HUES64 (cell line): ENCODE measurements at regions not wholly inside any gene's neighbourhood (a gene's known extent, or its start where the extent isn't known, plus 50 kb on each side); places are given as distances from the start of the nearest gene placed in this dataset.

Experiments used
- H3K27ac ChIP-seq: 2 replicates; pipeline ENCODE4 v1.7.0; 2013; ENCODE audit warnings: low read depth, low read length, inconsistent platforms
- H3K27me3 ChIP-seq: 2 replicates; pipeline ENCODE4 v1.6.1; 2013; ENCODE audit warnings: mild to moderate bottlenecking, low read length; ENCODE audit not compliant: insufficient read depth
- H3K36me3 ChIP-seq: 2 replicates; pipeline ENCODE4 v1.6.1; 2013; ENCODE audit warnings: mild to moderate bottlenecking, low read length; ENCODE audit not compliant: insufficient read depth
- H3K4me1 ChIP-seq: 2 replicates; pipeline ENCODE4 v1.6.1; 2013; ENCODE audit warnings: mild to moderate bottlenecking, low read length, moderate library complexity; ENCODE audit not compliant: insufficient read depth
- H3K4me3 ChIP-seq: 2 replicates; pipeline ENCODE4 v1.5.1; 2013; ENCODE audit warnings: mild to moderate bottlenecking, low read length, moderate library complexity
- H3K9ac ChIP-seq: 2 replicates; pipeline ENCODE4 v1.6.1; 2013; ENCODE audit warnings: mild to moderate bottlenecking, low read depth, low read length
- H3K9me3 ChIP-seq: 2 replicates; pipeline ENCODE4 v1.6.1; 2013; ENCODE audit warnings: low read depth, low read length; ENCODE audit not compliant: insufficient read depth
- WGBS: fragments of 150-250, 120-280 bp; methylation state at CpG from one replicate; pipeline ENCODE4 v1.1.7; 2013; ENCODE audit warnings: missing lambda C conversion rate; 5-methylcytosine and 5-hydroxymethylcytosine counted together

- Histone ChIP-seq H3K4me3 (no peak overlapping the region), H3K9me3 (peaks cover 10% of the 10 kb centered on the region; the same call in 1 of the 2 replicates), H3K27ac (no peak overlapping the region), H3K27me3 (no peaks in the 10 kb centered on the region), H3K9ac (no peak overlapping the region), H3K4me1 (no peaks in the 10 kb centered on the region), H3K36me3 (no peaks in the 10 kb centered on the region)
- 77% methylated on average over 2 of the region's 3 CpGs for WGBS
Observed at GRCh38 chr11:122487669-122488068, 167.9 kb upstream of the UBASH3B start.

GRCh38 chr11:122486793-122487495 is 168.6 kb upstream of the UBASH3B start:
- Histone ChIP-seq H3K9me3 (peaks cover 10% of the 10 kb centered on the region; the same call in 1 of the 2 replicates), H3K27me3 (no peaks in the 10 kb centered on the region), H3K36me3 (no peaks in the 10 kb centered on the region), H3K9ac (no peak overlapping the region), H3K27ac (no peak overlapping the region), H3K4me3 (no peak overlapping the region), H3K4me1 (no peaks in the 10 kb centered on the region)
- 88% methylated on average over 5 of the region's 5 CpGs for WGBS

DNA sequence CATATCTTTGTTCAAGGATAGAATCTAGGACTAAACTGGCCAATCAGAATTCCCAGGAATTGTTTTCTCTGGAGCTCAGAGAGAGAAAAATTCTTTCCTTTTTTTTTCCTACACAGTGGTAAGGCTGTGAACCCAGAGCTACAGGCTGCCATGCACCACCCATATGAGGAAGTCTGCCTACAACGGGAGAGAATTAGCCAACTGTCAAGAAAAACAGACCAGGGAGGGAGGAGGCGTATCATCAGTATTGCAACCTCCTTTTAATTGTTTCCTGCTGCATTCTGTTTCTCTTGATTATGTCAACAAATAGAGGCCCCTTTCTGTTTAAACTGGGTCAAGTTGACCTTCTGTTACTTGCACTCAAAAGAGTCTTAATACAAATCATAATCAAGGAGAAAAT is 176.5 kb upstream of the UBASH3B start:
- Histone ChIP-seq H3K4me1 (no peaks in the 10 kb centered on the region), H3K9me3 (peaks cover 10% of the 10 kb centered on the region; the same call in 1 of the 2 replicates), H3K27ac (no peak overlapping the region), H3K4me3 (no peak overlapping the region), H3K36me3 (no peaks in the 10 kb centered on the region), H3K27me3 (no peaks in the 10 kb centered on the region), H3K9ac (no peak overlapping the region)
- WGBS, result 89% methylated on average over 2 of the region's 2 CpGs

DNA sequence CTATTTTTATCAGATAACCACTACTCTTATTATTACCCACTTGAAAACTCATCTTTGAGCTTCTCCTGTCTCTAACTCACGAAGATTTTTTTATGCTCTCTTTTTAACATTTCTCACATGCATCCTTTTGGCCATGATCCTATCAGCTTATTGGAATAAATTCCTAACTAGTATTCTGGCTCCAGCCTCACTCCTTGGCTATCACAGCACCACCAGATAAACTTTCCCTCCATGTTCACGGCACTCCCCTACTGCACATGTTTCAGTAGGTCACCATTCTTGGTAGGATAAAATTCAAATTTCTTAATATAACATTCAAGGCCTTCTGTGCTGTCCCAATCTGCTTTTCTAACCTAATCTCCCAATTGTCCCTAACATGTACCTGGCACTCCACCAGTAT is 186.6 kb upstream of the UBASH3B start:
- no peak overlapping the region for H3K27ac ChIP-seq
- H3K4me3 ChIP-seq, result no peak overlapping the region
- H3K4me1 ChIP-seq, result no peaks in the 10 kb centered on the region
- no peaks in the 10 kb centered on the region for H3K27me3 ChIP-seq
- no peaks in the 10 kb centered on the region for H3K9me3 ChIP-seq
- H3K9ac ChIP-seq, result no peak overlapping the region
- WGBS, result 89% methylated on average over 2 of the region's 2 CpGs
- no peaks in the 10 kb centered on the region for H3K36me3 ChIP-seq

GRCh38 chr11:122463530-122463929 is 192.0 kb upstream of the UBASH3B start:
- H3K27me3 ChIP-seq, result no peaks in the 10 kb centered on the region
- H3K9ac ChIP-seq, result no peak overlapping the region

DNA sequence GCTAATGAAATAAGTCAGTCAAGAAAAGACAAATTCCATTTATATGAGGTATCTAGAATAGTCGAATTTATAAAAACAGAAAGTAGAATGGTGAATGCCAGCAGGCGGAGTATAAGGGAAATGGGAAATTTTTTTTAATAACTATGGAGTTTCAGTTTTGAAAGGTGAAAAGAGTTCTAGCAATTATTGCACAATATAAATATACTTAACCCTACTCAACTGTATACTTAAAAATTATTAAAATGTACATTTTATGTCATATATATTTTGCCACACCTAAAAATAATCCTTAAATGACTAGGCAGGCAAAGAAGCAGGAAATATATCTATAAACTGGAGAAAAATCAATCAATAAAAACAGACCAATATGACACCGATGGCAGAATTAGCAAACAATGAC is 196.5 kb upstream of the UBASH3B start:
- Histone ChIP-seq H3K36me3 (no peaks in the 10 kb centered on the region), H3K27me3 (no peaks in the 10 kb centered on the region), H3K4me3 (no peak overlapping the region), H3K9me3 (0 out of 2 replicates have a peak, but pooled peaks cover 3% of the 10 kb centered on the region), H3K27ac (no peak overlapping the region), H3K4me1 (no peaks in the 10 kb centered on the region), H3K9ac (no peak overlapping the region)
- WGBS, result 100% methylated on average over 2 of the region's 3 CpGs

More at GRCh38 chr11:122463530-122463929, 192.0 kb upstream of the UBASH3B start:
- Histone ChIP-seq H3K36me3 (no peaks in the 10 kb centered on the region), H3K9me3 (no peaks in the 10 kb centered on the region), H3K27ac (no peak overlapping the region), H3K4me3 (no peak overlapping the region), H3K4me1 (no peaks in the 10 kb centered on the region)

- H3K36me3 ChIP-seq, result no peaks in the 10 kb centered on the region
- H3K9me3 ChIP-seq, result 0 out of 2 replicates have a peak, but pooled peaks cover 3% of the 10 kb centered on the region
- no peak overlapping the region for H3K9ac ChIP-seq
- WGBS, result 100% methylated on average over 2 of the region's 2 CpGs
- H3K27me3 ChIP-seq, result no peaks in the 10 kb centered on the region
- H3K4me1 ChIP-seq, result no peaks in the 10 kb centered on the region
- no peak overlapping the region for H3K4me3 ChIP-seq
- H3K27ac ChIP-seq, result no peak overlapping the region
Observed at GRCh38 chr11:122453586-122453985, 201.9 kb upstream of the UBASH3B start.

- H3K9ac ChIP-seq, result no peak overlapping the region
- no peaks in the 10 kb centered on the region for H3K27me3 ChIP-seq
- no peaks in the 10 kb centered on the region for H3K36me3 ChIP-seq
- H3K4me3 ChIP-seq, result no peak overlapping the region
- WGBS, result over 99% methylated on average over 8 of the region's 9 CpGs
- H3K9me3 ChIP-seq, result no peaks in the 10 kb centered on the region
- no peak overlapping the region for H3K27ac ChIP-seq
- H3K4me1 ChIP-seq, result no peaks in the 10 kb centered on the region
Observed at GRCh38 chr11:122451911-122452310, 203.6 kb upstream of the UBASH3B start.

GRCh38 chr11:122441666-122442035 is 213.9 kb upstream of the UBASH3B start:
- Histone ChIP-seq H3K4me3 (peak overlapping the region; percentile 49), H3K9me3 (no peaks in the 10 kb centered on the region), H3K36me3 (no peaks in the 10 kb centered on the region), H3K4me1 (peaks cover 26% of the 10 kb centered on the region), H3K9ac (peak overlapping the region; percentile 32; the same call in 1 of the 2 replicates), H3K27me3 (no peaks in the 10 kb centered on the region), H3K27ac (peak overlapping the region; percentile 87; the same call in 1 of the 2 replicates)
- 6% methylated on average over 3 of the region's 3 CpGs for WGBS

GRCh38 chr11:122440811-122441665 is 214.5 kb upstream of the UBASH3B start:
- peak overlapping the region; percentile 49 for H3K4me3 ChIP-seq
- H3K9ac ChIP-seq, result peak overlapping the region; percentile 51; the same call in 1 of the 2 replicates
- H3K36me3 ChIP-seq, result no peaks in the 10 kb centered on the region
- WGBS, result 4% methylated on average over 25 of the region's 28 CpGs
- H3K27ac ChIP-seq, result peak overlapping the region; percentile 92; the same call in 1 of the 2 replicates
- H3K27me3 ChIP-seq, result no peaks in the 10 kb centered on the region
- H3K4me1 ChIP-seq, result peaks cover 26% of the 10 kb centered on the region
- H3K9me3 ChIP-seq, result no peaks in the 10 kb centered on the region
